Stimulated activated CD4-positive, alpha-beta T cell treated with anti-CD3 and anti-CD28 coated beads, Interleukin-15, amount 100 ng/mL, for 24 hours (primary cell): ENCODE measurements at regions not wholly inside any gene's neighbourhood (a gene's known extent, or its start where the extent isn't known, plus 50 kb on each side); places are given as distances from the start of the nearest gene placed in this dataset.

Source experiments
- DNase-seq: peaks from one replicate; pipeline ENCODE4 v3.0.0-alpha.2; 2020

DNA sequence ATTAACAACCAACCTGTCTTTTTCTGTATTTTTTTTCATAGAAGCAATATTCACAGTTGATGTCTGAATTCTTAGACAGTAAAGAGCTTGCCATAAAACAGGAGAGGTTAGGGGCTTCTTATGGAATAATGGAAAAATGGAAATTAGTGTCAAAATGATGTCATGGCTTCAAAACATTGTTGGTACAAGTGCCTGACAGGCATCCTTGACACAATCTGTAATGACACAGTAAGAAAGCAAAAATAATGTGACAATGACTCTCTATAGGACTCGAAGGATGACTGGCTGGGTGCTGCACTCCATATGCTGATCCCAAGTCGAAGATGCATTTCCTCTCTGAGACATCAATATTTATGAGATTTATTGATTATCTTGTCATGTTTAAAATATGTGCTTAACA, 205.3 kb upstream of the DACH1 start:
- DNase-seq: no peak

DNA sequence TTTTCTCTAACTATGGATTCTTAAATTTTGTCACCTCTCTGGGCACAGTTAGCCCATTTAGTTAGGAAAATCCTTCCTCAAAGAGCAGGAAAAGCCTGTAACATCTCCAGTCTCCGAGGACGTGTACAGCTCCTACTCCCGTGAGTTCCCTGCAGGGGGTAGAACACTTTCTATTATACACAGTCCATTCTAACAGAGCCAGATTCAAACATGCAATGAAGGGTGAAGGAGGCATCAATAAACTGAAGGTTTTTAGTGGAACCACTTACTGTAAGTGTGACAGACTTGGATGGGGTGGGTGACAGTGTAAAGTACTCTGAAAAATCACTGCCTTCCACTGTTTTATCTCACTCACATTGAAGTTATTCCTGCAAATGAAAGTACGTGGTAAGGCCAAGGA, 204.7 kb upstream of the DACH1 start:
- no peak for DNase-seq

DNA sequence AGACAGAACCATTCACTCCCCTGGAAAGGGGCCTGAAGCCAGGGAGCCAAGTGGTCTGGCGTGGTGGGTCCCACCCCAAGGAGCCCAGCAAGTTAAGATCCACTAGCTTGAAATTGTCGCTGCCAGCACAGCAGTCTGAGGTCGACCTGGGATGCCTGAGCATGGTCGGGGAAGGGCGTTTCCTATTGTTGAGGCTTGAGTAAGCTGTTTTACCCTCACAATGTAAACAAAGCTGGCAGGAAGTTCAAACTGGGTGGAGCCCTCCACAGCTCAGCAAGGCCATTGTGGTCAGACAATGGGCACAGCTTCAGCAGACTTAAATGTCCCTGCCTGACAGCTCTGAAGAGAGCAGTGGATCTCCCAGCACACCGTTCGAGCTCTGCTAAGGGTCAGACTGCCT, 195.6 kb upstream of the DACH1 start:
- DNase-seq: no peak

DNA sequence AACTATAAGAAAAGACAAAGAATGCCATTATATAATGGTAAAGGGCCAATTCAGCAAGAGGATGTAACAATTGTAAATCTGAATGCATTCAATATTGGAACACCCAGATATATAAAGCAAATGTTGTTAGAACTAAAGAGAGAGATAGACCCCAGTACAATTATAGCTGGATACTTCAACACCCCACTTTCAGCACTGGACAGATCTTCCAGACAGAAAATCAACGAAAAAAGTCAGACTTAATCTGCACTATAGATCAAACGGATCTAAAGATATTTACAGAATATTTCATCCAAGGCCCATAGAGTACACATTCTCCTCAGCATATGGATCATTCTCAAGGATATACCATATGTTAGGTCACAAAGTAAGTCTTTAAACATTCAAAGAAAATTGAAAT, 194.6 kb upstream of the DACH1 start:
- DNase-seq: no peak

DNA sequence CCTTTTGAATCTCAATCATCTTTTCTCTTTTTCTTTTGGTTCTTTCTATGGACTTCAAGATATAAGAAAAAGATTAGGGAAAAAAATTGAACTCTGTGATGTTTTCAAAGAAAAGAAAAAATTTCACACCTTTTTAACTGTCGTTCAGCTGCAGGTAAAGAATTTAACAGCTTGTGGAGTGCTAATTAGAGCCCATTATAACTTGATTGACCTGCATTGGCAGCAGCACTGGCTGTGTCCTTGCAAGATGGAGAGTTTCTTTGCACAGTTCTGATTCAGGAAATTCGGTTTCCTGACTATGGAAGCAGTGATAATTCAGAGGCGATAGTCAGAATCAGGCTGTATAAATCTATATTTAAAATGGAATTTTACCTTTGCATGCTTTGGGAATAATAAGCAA, 183.2 kb upstream of the DACH1 start:
- DNase-seq: no peak

DNA sequence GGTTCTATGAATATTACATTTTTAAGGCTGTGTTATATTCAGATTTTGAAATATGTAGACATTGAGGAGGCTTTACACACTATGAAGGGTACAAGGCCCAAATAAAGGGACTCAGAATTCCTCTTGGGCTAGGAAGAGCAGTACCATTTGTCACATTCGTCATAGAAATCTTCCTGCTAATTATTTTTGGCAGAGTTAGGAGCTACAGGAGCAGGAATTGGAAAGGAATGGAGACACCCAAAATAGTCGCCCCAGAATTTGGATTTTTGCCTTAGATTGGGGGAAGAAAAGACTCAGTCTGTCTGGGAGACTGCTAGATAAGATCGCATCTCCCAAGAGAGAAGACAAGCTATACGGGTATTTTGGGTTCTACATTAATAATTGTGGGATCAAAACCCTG, 176.4 kb upstream of the DACH1 start:
- DNase-seq: no peak

DNA sequence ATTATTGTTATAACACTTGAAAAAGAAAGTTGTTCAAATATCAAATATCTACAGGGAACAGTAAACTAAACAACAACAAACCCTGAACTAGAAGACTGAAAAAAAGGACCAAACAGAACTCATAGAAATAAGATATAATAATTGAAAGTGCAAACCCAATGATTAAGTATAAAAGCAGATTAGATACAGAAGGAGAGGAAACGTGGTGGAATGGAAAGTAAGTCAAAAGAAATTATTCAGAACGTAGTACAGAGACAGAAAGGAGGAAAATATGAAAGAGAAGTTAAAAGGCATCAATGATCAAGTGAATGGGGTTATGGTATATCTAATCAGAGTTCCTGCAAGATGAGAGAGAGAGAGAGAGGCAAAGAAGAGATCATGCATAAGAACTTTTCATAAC, 174.2 kb upstream of the DACH1 start:
- no peak for DNase-seq

DNA sequence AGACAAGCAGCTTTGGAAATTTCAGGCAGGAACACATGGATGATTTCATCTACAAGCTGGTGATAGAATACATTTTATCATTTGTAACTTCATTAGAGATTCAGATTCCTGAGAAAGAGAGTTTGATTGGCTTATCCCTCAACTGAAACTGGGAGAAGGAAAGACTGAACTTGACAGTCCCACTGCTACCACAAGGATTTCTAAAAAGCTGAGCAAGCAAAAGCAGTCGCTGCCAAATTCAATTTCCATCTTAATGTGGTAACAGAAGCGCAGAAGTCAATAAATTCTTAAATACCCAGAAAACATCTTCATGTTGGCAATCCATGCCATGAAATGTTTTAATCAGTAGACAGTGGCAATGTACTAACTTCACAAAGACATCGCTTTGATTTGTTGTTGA, 172.1 kb upstream of the DACH1 start:
- DNase-seq: no peak

DNA sequence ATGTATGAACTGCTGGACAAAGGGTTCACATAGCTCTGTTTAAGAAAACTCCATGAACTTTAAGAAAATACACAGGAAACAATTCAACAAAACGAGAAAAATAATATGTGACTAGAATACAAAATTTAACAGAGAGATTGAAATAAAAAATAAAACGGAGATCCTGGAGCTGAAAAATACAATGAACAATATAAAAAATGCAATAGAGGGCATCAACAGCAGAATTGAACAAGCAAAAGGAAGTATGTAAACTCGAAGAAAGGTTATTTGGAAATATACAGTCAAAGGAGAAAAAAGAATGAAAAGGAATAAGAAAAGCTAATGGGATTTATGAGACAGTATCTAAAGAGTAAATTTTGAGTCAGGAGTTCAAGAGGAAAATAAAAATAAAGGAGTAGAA, 163.0 kb upstream of the DACH1 start:
- no peak for DNase-seq

DNA sequence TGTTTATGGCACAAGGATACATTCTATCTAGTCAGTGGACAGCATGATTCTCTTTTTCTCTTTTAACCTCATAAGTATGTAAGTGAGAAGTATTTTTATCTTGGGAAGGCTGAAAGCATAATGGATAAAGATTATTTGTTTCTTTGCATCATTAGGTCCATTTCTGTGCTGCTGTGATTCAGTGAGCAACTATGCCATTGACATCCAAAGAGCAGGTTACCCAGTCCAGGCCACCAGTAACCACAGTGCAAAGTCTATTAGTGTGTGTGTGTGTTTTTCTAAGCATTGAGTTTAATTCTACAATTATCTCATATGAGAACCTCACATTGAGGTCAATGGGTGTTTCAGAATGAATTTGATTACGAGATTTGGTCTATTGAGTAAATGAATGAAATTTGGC, 158.8 kb upstream of the DACH1 start:
- DNase-seq: no peak

DNA sequence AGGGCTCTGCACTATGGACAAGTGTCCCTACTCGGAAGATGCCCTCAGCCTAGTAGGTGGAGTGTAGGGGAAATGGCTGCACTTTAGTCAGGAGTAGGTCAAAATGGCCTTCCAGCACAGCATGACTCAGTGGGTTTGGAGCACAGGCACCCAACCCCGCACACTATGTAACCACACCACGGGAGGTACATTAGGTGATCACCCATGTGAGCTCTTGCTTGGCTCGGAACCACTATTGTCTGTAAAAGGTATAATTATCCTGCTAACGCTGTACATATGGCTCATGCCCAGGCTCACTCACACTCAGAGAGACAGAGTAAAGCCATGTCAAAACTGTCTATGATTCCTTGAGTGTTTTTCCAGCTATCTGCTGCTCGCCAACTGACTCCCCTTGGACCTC, 156.9 kb upstream of the DACH1 start:
- DNase-seq: no peak

DNA sequence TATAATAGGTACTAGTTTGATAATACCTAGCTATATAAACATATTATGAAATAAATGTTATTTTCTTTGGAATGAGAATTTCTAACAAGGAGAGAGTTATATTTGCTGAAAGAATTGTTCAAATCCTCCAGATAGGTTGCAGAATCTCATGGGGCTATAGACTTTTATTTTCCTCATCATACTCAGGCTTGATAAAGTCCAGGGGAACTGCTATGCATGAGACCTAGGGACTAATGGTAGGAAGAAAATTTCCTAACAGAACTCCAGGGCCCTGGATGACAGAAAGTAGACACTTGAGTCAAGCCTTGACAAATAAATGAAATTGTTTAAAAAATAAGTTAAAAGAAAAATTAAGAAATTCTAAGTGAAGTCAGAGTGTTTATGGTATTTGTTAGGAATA, 138.5 kb upstream of the DACH1 start:
- no peak for DNase-seq

DNA sequence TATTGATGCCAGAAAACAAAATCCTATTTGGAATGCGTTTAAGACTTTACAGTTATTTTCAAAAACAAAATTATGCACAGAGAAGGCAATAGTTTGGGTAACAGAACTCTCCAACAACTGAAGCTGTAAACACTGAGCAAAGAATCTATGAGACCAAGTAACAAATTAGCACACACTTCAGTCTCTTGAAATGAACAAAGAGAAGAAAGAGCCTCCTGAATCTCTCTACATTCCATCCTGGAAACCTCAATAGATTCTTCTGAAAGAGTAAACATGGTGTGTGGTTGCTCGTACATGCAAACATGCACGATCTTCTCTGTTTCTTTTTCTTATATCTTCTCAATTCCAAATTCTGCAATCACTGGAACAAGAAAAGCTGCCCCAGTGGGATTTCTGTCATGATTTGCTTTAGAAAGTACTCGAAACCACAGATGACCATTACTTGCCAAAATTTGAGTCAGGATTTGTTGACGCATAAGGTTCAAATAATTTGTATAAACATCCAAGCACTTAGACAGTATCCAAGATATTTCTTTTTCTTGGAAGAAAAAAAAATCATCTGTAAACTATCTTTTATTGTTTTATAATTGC, 137.9 kb upstream of the DACH1 start:
- DNase-seq: no peak

DNA sequence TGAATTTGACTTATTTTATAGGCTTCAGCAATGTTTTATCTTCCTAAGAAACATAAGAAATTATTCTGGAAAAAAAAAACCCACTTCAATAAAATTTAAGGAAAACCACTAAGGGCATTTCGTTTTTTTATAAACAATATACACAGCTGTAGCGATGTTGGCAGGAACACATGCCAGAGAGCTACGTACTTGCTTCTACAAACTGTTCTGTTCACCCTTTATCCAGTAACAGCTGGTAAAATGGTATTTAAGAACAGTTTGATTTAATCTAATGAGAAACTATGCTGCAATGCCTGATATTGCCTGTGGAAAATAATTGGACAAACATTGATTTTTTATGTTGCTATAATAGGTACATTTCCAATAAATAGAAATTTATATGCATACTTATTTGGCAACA, 137.2 kb upstream of the DACH1 start:
- no peak for DNase-seq

DNA sequence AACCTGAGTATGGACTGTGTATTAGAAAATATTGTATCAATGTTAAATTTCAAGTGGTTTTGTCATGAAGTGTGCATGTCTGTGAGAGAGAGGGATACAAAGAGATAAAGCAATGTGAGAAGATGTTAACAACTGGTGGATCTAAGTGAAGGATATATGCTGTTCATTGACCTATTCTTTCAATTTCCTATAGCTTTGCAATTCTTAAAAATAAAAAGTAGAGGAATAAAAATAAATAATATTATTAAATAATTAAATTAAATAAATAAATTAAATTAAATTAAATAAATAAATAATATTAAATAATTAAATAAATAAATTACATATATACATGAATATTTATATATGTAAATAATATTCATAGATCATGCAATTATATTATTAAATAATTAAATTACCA, 131.2 kb upstream of the DACH1 start:
- DNase-seq: no peak

DNA sequence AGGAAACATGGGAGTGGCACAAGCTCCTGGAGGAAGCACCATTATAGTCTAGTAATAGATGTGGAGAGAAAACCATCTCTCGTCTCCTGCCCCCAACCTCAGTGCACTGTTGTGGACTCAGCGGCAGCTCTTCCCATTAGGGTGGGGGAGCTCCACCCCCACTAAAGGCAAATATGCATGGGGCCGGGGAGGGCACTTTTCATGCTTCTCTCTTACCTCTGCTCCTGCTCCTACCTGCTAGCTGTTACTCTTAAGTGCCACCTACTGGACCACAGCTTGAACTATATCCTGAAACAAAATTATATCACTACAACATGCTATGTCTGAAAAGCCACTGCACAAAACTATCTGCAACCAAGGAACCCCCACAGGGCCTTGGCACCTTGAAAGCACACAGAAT, 112.6 kb upstream of the DACH1 start:
- DNase-seq: no peak

DNA sequence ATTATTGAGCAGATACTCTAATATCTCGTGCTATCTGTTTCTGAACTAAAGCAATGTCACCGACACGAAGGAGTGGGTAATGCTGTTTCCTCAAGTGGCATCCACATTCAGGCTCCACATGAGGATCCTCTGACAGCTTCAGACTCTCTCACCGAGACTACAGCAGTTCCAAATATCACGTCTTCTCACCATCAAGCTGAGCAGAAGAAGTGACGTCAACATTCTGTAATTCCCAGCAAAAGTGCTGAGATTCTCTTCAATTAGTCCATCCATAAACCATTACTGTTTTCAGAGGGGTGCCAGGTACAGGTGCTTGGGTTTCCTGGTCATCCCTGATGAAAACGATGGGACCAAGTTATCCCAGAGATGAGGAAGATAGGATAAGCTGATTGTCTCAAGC, 110.0 kb upstream of the DACH1 start:
- no peak for DNase-seq

DNA sequence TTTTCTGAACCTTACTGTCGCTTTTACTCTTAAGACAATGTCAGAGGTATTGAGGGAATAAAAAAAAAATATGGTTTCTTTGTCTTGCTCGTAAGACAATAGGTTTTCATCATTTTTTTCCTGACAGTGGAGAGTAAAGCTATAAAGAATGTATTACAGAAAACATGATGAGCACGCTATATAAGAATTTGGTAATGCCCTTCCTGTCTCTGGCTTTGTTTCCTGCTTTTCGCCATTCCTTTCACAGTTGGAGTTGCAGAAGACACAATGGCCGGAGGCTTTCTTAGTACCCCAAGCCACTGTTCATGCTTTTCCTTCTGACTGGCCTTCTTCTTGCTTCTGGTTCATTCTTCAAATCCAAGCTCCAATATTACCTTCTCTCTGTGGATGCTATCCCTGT, 101.0 kb upstream of the DACH1 start:
- DNase-seq: no peak

DNA sequence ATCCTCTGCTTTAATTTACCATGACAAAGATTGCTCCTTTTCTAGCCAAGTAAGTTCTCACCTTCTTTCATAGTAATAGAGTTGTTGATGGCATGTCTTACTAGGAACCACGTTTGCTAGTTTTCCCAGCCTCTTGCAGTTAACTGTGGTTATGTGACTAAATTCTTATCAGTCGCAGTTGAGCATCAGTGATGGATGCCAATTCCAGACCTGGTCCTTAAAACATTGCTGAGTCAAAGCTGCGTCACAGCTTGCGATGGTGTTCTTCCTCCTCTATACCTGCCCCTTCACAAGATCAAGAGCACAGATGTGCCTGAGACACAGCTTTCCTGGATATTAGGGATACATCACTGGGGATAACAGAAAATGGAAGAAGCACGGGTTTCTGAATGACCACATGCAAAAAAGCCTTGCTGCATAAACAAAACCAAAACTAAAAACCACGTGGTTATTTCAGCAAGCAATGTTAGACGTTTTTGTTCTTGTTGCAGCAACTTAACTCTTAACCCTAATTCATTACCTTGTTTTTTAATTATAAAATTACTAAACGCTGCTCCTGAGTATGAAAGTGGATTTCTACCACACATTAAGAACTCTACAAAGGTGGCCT, 97.6 kb upstream of the DACH1 start:
- DNase-seq: no peak

DNA sequence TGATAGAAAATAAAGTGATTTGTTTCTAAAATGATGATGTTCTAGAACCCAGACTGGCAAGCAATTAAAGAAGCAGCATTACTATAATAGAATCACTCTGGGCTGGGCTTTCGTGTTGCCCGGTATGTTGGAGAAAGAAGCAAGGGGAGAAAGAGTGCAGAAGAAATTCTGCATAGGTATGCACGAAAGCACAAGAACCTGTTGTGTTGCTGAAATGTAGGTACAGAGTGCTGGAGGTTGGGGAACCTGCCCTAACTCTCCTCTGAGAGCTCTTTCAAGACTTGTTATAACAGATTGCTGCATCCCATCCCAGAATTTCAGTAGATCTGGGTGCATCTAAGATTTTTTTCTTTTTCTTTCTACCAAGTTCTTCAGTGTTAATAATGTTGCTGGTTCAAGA, 95.7 kb upstream of the DACH1 start:
- no peak for DNase-seq

DNA sequence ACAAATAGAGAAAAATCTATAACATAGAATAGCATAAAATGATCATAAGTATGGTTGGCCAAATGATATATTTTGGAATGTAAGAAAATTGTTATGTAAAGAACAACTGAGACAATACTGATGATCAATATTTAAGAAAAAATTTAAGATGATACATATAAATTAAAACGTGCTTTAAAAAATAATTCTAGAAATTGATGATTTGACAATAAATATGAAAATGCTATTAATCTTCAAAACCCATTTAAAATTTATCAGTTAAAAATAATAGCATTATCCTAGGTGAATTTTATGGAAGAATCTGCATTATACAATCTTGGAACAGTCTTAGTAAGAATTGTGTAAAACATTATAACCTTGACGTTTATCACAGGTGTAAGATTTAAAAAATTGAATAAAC, 95.1 kb upstream of the DACH1 start:
- DNase-seq: no peak

DNA sequence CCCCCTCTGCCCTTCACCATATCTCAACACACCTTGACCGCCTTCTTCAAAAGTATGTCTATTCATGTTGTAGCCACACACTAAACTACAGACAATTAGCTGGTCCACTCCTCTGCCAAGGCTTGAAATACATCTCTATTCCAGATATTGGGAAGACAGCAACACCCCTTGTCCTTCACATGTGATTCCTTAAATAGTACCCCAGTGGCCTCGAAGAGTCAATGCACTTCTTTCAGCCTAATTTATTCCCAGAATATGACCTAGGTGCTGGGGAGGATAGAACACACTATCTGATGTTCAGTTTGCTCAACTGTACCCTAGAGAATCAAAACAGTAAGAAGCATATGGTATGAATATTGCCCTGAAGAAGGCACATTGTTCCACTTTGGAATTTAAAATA, 82.4 kb upstream of the DACH1 start:
- no peak for DNase-seq

DNA sequence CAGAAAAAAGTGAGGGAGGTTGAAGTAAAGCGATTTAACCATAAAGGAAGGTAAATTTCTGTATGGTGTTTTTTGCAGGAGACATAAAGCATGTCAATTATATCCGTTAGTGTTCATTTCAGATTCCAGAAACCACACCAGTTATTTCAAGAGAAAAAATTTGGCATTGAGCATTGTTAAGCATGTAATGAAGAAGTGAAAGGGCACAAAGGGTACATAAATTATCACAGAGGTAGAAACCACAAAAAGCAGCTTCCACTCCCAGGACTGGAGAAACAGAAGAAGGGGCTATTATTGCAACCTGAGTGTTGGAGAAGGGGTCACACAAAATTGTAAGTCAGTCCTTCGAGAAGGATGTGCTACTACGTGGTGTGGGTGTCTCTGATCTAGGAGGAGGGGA, 72.2 kb upstream of the DACH1 start:
- no peak for DNase-seq

DNA sequence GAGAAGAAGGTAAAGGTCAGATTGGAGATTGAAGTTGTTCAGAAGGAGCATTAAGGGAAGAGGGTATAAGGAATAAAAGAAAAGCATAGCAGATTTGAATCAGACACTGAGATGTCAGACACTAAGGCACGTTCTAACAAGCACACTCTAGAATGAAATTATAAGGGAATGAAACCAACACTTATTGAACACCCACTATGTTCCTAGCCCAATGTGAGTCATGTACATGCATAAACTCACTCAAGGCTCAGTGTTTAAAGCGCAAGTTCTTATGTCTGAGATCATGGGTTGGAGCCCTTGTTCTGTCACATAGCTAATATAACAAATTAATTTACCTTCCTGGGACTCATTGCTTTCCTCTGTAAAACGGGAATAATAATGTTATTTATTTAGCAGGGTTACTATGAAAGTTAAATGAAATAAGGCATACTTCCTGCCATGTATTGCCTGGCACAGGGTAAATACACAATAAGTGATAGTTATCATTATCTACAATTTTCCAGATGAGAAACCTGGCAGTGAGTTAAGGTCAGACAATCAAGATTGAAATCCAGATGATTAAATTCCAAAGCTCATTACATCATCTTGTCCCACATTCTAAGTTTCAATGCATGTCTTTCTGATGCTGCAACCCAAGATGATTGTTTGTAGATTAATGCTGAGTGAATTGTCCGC, 68.3 kb upstream of the DACH1 start:
- no peak for DNase-seq

DNA sequence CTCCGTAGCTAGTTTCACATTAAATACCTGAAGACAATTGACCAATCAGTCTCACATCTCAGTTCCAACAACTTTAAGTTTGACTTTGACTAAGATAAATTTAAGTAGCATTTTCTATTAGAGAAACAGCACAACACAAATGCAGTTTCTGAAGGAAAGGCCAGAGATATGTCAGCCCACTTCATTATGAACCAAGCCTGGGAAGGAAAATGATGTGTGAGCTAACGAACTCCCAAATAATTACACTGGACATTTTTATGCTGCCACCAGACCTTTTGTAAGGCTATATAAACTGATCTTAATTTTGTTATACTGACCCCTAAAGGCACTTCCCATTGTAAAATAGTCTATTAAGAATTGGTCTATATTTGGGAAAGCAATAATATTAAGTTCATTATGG, 57.9 kb upstream of the DACH1 start:
- DNase-seq: no peak
